ENCODE measurements at regions not wholly inside any gene's neighbourhood (a gene's known extent, or its start where the extent isn't known, plus 50 kb on each side); places are given as distances from the start of the nearest gene placed in this dataset.

DNA sequence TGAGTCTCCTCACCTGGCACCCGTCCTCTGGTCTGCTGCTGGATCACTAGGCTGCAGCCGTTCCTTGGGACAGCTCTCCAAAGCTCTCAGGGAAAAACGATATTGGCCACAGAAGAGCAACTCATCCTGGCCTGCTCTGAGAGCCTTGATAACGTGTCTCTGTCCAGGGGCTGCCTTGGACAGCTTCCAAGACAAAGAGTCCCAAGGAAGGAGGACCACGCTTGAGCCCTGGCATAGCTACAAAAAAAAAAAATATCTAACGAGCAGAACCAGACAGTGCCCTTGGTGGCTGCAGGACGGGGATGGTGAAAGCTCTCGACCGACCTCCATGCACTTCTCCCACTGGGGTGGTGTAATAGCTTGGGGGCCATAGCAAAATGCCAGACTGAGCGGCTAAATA lies 589.6 kb downstream of the NPHP4 start:
- H3K27ac ChIP-seq: no peak overlapping the region
- ATAC-seq: no peak
- no peaks in the 10 kb centered on the region for H3K9me3 ChIP-seq
- no peak for TF ChIP-seq CTCF (IDR thresholded peaks at IDR 0.05)
- H3K36me3 ChIP-seq: no peaks in the 10 kb centered on the region
- peaks cover 0 to 14% (median 0%) of the 10 kb centered on the region in 7 donors for H3K27me3 ChIP-seq
- WGBS, 2 donors: 70 to 71% methylated on average over 10 of the region's 10 CpGs
- DNase-seq: no peak
- H3K4me3 ChIP-seq: no peak overlapping the region
- intact Hi-C loops (cut with DNase I): no loop called here
- no peaks in the 10 kb centered on the region for H3K4me1 ChIP-seq

DNA sequence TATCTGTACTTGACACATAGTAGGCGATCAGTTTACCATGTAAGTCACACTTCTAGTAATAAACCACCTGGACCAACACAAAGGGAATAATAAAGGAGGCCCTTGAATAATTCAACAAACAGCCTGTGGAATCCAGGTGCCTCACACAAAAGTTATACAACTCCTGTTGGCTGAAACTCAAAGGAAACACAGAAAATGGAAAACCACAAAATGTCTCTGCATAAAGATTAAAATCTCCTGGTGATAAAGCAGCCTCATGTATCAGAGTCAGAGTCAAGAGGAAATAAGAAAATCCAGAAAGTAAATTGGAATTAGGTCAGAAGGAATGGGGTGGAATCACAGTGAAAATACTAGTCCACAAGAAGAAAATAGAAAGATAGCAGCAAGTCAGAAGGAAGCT lies 592.5 kb downstream of the NPHP4 start:
- no peaks in the 10 kb centered on the region for H3K36me3 ChIP-seq
- DNase-seq (no peak), ATAC-seq (no peak)
- no peak overlapping the region for H3K4me3 ChIP-seq
- H3K27me3 ChIP-seq: peaks cover 0 to 19% (median 0%) of the 10 kb centered on the region in 7 donors
- no peak for TF ChIP-seq CTCF (IDR thresholded peaks at IDR 0.05)
- no peak overlapping the region for H3K27ac ChIP-seq
- H3K4me1 ChIP-seq: no peaks in the 10 kb centered on the region
- 67 to 69% methylated on average over 1 of the region's 1 CpG for WGBS, 2 donors
- peaks cover 0 to 5% (median 0%) of the 10 kb centered on the region in 11 donors for H3K9me3 ChIP-seq
- intact Hi-C loops (cut with DNase I): no loop called here

DNA sequence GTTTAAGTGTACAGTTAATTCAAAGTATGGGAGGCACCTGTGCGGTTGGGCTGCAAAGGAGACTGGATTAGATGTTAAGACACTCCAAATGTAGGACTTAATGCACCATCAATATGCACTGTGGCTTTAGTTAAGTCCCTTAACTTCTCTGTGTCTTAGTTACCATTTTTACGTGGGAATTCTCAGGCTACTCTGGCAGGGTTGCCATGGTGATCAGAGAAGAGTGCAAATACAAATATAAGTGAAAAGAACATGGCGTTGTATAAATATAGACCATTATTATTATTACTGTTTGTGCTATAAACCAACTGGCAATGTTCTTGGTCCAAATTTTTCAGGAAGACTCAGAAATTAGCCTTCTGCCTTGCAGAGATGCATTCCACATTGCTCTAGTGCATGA lies 595.6 kb downstream of the NPHP4 start:
- 72 to 78% methylated on average over 3 of the region's 3 CpGs for WGBS, 2 donors
- Histone ChIP-seq H3K4me3 (no peak overlapping the region), H3K27ac (no peak overlapping the region), H3K27me3 (peaks cover 0 to 24% (median 11%) of the 10 kb centered on the region in 7 donors), H3K4me1 (no peaks in the 10 kb centered on the region), H3K36me3 (no peaks in the 10 kb centered on the region), H3K9me3 (peaks cover 0 to 5% (median 0%) of the 10 kb centered on the region in 11 donors)
- intact Hi-C loops (cut with DNase I): no loop called here
- ATAC-seq (no peak), DNase-seq (no peak)
- TF ChIP-seq CTCF (IDR thresholded peaks at IDR 0.05): no peak

- DNase-seq (no peak), ATAC-seq (no peak)
- WGBS, 2 donors: 70 to 73% methylated on average over 6 of the region's 6 CpGs
- Histone ChIP-seq H3K27ac (no peak overlapping the region), H3K4me1 (no peaks in the 10 kb centered on the region), H3K36me3 (no peaks in the 10 kb centered on the region), H3K9me3 (peaks cover 0 to 5% (median 0%) of the 10 kb centered on the region in 11 donors), H3K27me3 (peaks cover 0 to 49% (median 29%) of the 10 kb centered on the region in 7 donors), H3K4me3 (no peak overlapping the region)
- intact Hi-C loops (cut with DNase I): no loop called here
- TF ChIP-seq CTCF (IDR thresholded peaks at IDR 0.05): no peak
Measured at GRCh38 chr1:5394111-5394510, 598.1 kb downstream of the NPHP4 start.

All from heart right ventricle (tissue), 16 donors.